Inflammatory macrophage treated with lipopolysaccharide for 1 hour (primary cell): ENCODE measurements at regions not wholly inside any gene's neighbourhood (a gene's known extent, or its start where the extent isn't known, plus 50 kb on each side); places are given as distances from the start of the nearest gene placed in this dataset.

ENCODE experiments used
- DNase-seq, 2 donors: peaks; one replicate each; pipeline ENCODE4 v3.0.0-alpha.2; 2020 to 2022

DNA sequence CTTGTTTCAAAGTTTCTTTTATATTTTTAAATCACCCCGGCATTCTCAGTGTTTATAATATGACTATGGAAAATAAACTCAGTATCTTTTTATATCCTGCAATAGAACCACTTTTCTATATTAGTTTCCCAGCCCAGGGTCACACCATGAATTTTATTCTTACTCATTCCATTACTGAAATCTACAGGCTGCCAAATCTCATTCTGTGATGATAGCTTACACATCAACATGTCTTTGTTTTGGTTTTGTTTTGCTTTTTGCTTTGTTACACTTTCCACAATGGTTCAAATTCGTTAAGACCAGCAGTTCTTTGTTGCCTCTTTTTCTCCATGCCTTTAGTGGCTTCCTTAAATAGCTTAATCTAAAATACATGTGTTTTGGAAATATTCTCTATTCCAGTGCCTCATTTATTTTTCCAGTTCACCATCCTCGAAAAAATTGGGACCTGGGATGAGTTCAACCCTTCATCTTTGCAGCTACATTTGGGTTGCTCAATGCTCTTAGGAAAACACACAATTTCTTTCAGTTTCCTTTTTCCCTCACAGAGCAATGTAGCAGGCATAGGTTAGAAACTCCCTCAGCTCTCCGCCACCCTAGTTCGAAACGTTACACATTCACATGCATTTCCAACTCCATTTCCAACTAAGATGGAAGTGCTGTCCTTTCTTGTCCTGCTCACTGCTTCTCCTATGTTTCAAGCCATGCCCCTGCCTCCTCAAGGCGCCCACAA is 1146.3 kb downstream of the MAT2B start:
- DNase-seq, result peak; percentile 50 to 61

DNA sequence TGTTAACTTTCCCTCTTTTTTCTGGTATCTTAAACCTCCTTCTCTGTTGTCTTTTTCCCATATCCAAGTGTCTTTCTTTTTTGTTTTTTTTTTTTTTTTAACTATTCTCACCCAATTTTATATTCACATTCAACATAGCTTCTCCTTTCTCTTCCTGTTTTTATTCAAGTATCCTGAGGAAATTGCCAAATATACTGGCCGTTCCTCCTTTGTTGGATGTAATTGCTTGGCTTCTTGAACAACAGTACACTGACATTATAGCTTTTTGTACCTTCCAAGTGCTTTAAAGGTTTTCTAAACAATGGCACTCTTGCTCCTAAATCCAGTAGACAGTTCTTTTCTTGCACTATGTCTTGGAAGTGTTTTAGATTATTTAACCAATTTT is 1146.8 kb downstream of the MAT2B start:
- DNase-seq, result peak; percentile 29 to 54

DNA sequence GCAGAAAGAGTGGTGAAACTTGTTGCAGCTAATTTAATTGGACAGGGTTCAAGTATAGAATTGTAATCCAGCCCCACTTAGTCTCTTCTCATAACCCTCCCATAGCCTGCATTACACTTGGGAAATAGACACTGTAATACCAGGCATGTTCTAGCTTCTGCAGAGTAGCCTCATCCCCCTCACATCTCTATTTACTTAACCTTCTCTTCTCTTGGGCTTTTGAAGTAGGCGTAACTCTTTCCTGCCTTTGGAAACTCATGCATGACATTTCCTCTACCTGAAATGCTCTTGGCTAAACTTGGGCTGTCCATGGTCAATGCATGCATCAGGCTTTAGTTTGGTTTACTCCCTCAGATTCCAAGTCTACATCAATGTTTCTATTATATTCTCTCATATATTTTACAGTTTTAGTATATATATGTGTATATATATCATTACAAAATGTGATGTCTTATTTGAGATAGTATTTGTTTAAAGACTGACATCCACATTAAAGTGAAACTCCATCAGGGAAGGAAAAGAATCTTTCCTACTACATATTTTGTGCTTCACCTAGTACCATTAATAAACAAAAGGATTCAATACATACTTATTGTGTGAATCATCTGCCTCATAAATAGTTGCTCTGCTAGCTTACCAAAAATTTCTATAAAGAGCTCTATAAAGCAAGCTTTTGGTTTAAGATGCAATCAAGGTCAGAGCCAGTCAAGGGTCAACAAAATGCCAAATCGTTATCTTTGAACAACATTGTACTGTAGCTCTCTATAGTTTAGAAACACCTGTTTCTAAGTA is 1158.0 kb downstream of the MAT2B start:
- DNase-seq, result no peak

DNA sequence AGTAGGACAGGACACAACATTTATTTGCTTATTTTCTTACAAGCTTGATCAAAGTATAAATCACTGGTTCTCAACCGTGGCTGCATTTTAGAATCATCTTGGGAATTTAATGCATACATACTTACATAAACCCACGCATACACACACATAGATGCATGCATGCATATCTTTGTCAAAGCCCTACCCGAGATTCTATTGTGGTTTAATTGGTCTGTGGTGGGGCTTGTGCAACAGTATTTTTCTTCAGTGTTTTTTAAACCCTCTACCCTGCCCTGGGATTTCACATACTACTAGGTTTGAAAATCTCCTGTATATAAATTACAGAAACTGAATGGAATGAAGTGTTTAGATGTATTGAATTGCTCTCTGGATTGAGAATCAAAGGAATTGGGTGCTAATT is 1166.2 kb downstream of the MAT2B start:
- DNase-seq, result no peak

DNA sequence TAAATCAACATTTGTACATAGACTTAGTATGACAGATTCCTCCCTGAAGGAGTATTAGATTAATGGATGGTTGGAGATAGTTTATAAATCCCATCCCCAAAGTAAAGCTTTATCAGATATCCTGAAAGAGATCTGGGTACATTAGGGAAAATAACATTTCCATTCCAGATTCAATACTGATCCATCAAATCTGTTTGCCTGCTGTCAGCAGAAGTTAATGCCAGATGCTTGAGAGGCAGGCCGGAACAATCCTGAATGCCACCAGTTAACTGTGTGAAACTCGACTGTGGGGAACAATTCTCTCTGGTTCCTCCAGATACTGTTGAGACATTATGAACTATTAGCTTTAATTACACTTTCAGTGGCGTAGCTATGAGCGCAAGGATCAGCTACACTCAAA is 1166.8 kb downstream of the MAT2B start:
- no peak for DNase-seq

DNA sequence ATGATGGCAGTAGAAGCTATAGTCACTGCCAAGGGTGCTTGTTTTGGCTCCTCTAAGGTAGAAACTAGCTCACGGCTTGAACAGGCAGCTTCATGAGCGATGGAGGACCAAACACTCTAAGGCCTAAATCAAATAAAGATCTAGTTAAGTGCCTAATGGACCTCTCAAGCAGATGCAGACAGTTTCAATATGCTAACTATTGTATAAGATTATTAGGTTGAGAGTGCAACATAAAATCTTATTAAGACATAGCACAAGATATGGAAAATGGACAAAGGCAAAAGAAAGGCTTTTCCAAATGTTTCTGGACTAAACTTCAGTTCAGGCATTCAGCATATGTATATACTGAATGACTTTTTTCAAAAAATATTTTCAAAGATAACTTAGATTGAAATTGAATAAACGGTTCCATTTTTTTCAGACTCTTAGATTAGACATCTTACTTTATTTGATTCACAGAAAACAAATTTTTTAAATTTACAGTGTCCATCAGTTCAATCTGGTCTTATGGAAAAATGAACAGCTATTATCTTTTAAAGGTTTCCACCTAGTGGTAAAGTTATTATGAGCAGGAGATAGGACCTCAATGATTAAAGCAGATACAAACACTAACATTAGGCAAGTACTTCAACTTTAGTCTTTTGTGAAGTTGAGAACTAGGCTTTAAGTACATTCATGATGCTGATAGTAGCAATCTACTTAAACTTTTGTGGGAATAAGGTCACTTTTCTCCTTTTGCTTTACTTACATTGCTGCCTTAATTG is 1167.7 kb downstream of the MAT2B start:
- DNase-seq, result peak; percentile 3 to 9

DNA sequence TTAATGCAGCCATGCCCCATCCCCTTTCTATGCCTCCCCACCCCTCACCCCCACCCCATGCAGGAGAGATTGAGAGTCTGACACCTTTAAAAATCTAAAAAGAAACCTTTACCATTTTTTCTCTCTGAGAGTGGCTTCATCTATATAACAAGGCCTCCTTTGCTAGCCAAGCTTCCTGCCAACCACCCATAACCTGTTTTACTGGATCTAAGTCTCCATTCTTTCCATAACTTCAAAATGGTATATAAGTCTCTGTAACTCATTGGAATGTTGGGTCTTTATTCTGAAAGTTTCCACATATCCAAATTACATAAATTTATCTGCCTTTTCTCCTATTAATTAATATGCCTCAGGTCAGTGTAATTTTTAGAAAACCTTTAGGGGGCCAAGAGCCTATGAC is 1174.0 kb downstream of the MAT2B start:
- no peak for DNase-seq

DNA sequence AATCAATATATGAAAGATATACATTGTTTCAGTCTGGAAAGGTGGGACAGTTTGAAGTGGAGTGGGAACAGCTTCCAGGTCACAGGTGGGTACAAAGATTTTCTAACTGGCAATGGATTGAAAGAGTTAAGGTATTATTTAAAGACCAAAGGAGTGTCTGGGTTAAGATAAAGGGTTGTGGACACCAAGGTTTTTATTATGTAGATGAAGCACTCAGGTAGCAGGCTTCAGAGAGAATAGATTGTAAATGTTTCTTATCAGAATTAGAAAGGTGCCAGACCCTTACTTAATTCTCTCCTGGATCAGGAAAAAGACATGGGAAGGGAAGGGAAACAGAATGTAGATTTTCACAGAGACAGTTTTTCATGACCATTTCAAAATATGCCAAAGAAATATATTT is 1174.8 kb downstream of the MAT2B start:
- DNase-seq, result no peak

DNA sequence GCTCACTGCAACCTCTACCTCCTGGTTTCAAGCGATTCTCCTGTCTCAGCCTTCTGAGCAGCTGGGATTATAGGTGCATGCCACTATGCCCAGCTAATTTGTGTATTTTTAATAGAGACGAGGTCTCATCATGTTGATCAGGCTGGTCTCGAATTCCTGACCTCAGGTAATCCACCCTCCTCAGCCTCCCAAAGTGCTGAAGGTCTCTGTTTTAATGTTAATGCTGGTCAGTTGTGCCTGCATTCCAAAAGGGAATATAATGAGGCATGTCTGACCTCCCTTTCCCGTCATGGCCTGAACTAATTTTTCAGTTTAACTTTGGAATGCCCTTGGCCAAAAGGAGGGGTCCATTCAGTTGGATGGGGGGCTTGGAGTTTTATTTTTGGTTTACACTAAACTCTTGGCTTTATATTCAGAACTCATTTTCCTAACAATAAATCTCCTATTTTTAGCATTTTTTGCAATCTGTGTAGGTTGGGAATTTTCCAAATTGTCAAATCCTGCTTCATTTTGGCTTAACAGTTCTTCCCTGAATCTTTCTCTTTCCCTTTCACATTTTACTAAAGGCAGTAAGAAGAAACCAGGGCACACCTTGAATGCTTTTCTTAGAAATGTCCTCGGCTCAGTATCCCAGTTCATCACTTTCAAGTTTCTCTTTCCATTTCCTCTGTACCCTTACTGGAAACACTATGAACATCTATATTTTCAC is 1175.5 kb downstream of the MAT2B start:
- no peak for DNase-seq

DNA sequence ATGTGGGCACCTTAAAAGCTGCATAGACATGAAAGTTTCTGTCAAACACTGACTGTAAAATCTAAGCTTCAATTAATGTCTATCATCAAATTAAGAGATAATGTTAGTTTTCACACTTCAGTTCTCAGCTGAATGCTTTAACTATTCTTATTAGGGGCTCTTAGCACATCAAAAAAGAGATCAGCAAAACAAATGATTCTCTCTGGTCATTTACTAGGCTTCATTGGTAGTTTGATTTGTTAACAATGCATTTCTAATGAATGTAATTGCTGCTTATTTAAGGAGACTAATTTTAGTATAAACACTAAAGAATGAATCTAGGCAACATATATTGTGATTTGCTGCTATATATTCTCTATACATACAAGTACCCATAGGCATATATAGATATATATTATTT is 1182.0 kb downstream of the MAT2B start:
- no peak for DNase-seq

DNA sequence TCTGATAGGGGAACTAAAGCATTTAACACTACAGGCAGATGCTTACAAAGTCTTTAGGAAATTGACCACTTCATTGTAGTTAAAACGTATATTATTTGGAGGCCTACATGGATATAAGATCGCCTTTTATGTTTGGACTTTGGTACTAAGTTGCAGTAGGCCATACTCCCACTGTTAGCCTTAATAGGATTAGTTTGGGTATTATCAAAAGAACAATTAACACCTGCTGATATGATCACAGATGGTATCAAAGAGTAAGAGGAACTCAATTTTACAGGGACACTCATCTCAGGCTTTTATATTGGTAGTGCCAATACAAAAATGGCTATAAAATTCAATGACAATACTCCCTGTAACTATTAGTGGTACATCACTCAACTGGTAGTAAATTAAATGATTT is 1183.0 kb downstream of the MAT2B start:
- DNase-seq, result no peak

DNA sequence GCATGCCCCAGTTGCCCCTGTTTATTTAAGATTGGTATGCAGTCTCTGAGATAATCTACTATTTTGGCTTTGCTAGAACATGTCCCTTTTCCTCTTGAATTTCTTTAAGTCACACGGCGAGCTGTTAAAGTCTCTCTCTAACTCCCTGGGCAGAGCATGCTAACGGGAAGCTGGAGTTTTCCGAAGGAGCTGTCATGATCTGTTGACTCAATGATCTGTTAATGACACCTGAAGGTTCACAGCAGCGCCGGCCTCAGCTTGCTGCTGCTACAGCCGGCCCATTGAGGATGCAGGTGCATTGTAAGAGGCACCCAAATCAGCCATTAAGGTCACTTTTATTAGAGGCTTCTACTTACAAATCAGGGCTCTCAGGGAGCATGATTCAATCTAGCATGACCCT is 1203.4 kb downstream of the MAT2B start:
- no peak for DNase-seq

DNA sequence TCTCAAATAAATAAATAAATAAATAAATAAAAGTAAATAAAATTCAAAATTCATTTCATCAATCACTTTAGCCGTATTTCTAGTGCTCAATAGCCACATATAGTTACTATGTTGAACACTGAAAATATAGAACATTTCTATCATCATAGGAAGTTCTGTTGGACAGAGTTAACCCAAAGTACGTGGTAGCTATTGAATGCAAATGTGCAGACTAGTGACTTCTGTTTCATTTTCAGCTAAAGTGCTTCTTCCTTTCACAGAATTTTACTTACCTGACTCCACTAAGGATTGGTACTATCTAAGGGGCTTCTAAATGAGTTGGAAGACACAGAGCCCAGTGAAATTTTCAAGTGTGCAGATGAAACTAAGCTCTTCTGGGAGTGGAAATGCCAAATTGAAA is 1208.3 kb downstream of the MAT2B start:
- DNase-seq, result no peak

DNA sequence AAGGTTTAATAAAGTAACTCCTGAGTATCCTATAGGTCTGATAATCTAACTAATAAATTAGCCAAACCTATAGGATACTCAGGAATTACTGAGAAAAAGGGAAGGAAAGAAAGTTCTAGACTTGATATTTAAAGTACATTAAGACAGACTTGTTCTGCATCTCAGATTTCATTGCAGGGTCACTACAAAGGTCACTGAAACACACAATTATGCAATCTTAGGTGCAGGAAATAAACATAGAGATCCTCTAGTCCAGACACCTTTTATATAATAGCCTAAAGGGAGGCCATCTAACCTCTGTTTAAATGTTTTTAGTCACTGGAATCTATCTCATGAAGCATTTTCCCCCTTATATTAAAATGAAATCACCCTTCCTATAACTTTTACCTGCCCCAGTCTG is 1215.7 kb downstream of the MAT2B start:
- DNase-seq, result no peak

DNA sequence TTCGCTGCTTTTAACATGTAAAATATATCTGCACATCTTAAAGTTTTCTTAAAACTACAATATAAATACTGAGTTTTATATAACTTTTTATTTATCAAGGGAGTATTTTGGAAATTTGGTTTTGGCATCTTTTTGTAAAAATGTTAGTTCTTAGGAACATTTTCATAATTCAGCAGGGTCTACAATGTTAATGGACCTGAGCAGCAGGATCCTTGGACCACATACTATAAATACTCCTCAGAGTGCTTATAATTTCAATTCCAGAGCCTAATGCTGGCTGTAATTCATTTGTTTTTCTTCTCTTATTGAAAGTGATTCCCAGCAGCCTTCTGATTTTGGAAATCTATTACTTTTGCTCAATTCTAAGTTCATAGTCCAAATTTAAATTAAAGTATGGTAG is 1216.2 kb downstream of the MAT2B start:
- no peak for DNase-seq

DNA sequence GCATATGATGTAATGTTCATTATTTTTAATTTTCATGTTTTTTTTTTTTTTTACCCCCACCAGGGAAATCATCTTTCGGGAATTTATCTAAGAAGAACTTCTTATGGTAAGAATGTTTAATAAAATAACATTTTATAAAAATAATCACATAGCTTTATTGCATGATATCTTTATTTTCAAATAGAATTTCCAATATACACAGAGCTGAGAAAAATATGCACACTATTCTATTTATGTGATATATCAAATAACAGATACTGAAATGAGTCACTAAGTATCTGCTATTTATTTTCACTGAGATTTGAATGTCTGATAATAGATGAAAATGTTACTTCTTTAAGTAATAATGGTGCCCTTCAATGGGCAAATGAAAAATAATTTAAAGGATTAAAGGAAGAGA is 1217.3 kb downstream of the MAT2B start:
- no peak for DNase-seq

DNA sequence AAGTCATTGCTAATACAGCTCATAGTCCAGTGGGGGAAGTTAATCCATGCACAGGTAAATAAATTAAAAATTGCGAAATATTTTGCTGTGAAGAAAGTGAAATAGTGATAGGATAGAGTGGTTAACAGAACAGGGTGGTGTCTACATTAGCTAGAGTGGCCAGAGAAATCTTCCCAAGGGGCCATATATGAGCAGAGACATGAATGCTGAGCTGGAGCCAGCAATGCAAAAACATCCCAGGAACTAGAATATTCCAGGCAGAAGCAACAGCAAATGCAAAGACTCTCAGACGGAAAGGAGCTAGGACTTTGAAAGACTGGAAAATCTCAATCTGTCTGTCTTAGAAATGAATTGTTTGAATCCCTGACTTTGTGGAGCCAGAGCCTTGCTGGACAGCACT is 1221.6 kb downstream of the MAT2B start:
- DNase-seq, result no peak

DNA sequence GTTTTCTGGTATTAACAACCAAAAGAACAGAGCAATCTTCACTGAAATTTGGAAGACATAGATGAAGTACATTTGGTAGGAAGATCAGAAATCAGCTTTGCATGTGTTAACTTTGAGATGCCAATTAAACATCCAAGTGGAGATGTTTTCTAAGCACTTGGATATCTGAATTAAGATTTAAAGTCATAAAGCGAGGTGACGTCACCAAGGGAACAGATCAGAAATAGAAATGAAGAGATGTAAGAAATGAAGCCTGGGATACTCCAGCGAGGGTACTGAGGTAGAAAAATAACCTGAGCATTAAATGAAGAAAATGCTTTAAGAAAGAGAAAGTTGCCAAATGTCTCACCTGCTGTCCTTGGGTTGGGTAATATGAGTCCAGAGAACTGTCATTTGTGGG is 1223.3 kb downstream of the MAT2B start:
- no peak for DNase-seq

DNA sequence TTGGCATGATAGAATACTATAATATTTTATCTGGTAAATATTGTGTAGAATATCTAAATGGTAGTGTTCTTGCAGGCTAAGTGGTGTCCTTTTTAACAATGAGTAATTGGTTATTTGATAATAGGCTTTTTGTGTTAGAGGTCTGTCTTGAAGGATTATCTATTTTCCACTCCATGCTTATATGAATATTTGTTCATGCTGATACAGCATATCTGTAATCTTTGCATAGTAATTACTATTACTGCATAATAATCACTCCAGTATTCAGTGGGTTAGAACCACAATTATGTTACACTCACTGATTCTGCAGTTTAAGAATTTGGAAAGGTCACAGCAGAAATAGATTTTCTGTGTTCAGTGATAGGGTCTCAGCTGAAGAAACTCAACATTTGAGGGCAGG is 1229.9 kb downstream of the MAT2B start:
- no peak for DNase-seq

DNA sequence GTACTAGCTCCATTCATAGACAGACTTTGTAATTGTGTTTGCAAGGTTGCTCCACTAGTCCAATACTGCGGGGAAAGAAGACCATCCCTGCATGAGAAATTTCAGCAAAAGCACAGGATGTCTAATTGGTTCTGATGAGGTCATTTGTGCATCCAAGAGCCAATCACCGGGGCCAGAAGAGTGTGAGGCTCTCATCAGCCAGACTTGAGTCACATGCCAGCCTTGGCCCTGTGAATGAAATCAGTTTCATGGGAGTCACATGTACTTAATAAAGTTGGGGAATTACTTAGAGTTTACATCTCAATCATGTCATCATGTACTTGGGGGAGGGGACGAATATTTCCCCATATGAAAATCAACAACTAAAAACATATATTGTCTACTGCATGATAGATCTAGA is 1236.0 kb downstream of the MAT2B start:
- DNase-seq, result no peak

DNA sequence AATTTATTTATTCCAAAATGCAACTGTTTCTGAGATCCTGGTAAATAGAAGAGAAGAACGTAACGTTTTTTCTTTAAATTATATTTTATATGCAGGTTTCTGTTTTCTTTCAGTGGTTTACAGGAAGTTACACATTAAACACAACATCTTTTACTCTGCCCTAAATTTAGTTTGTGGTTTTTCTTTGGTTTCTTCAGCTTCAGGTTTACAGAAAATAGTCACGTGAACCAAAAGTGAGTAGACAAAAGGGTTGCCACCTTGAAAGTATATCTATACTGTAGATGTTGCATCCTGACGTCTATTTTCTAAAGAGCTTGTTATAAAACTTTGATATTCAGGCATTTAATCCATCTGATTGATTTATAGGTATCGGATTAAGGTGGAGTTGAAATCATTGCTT is 1236.6 kb downstream of the MAT2B start:
- DNase-seq, result no peak

DNA sequence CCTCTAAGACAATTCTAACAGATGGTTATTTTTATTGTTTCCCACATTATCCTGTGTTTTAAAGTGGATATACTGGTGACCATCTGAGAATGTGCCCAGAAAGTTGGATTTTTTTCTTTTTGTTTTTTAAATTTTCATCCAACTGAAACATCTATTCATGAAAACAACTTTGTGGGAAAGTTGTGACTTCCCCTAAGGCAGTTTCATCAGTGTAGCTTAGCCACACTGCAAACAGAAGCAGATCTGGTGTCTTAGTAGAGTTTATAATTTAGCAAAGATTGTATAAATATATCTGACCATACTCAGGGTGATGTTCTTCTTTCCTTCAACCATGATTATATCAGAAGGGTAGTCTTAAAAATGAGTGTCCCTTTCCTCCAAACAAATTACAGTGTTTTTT is 1241.3 kb downstream of the MAT2B start:
- no peak for DNase-seq

DNA sequence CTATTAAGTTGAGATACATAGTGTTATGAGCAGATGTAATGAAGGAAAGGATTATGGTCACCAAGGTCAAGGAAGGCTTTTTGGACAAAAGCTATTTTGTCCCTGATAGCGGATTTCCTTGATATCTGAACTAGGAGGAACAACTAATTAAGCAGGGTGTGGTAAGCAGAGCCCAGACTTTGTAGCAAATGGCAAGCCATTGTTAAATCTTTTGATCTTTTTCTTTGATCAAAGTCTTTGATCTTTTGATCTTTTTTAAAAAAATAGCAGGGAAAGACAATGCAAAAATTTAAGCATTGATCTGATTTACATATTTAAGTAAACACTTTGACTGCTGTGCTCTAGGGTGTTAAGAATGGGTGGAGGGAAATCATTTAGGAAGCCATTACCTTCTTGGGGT is 1242.0 kb downstream of the MAT2B start:
- no peak for DNase-seq
